RKO (cell line): ENCODE measurements at regions not wholly inside any gene's neighbourhood (a gene's known extent, or its start where the extent isn't known, plus 50 kb on each side); places are given as distances from the start of the nearest gene placed in this dataset.
"Not testable (repeated sequence)": the region's sequence is repeated elsewhere in the genome, so short reads cannot be mapped to it uniquely, and the experiment has no call there.

Experiments
- DNase-seq: peaks from one replicate; pipeline ENCODE4 v3.0.0-alpha.2; 2016; ENCODE audit warnings: low spot score

DNA sequence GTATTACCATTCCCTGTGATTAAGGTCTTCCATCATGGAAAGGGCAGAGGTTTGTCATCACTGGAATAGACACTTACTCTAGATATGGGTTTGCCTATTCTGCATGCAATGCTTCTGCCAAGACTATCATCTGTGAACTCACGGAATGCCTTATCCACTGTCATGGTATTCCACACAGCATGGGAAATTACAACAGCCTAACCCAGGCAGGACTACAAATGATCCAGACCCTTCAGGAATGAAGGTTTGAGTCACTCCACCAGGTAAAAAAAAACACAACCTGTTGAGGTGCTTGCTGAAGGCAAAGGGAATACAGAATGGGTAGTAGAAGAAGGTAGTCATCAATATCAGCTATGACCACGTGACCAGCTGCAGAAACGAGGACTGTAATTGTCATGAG lies 89.0 kb upstream of the RANBP6 start:
- not testable (repeated sequence) for DNase-seq

GRCh38 chr9:6103911-6104310 lies 88.5 kb upstream of the RANBP6 start:
- not testable (repeated sequence) for DNase-seq

GRCh38 chr9:6102336-6102987 lies 87.0 kb upstream of the RANBP6 start:
- peak; percentile 43 for DNase-seq

- not testable (repeated sequence) for DNase-seq
Measured at GRCh38 chr9:6101725-6102124, 86.3 kb upstream of the RANBP6 start.

- not testable (repeated sequence) for DNase-seq
Measured at GRCh38 chr9:6099346-6099745, 83.9 kb upstream of the RANBP6 start.

DNA sequence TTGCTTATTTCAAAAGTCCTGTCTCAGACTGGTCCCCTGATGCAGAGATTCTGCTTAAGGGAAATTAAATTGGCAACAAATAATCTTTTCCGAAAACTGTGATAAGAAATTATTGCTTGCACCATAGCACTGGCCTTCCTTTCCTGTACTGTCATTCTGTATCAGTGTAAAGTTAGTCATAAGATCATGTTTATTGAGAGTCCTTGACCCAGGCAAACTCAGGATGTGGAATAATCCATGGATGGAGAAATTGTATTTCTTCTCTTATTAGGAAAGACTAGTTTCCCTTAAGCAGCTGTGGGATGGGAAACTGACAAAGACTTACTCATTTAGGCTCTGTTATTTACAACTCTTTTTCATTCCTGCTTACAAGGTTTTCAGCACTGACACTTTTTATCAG lies 83.0 kb upstream of the RANBP6 start:
- DNase-seq = no peak

DNA sequence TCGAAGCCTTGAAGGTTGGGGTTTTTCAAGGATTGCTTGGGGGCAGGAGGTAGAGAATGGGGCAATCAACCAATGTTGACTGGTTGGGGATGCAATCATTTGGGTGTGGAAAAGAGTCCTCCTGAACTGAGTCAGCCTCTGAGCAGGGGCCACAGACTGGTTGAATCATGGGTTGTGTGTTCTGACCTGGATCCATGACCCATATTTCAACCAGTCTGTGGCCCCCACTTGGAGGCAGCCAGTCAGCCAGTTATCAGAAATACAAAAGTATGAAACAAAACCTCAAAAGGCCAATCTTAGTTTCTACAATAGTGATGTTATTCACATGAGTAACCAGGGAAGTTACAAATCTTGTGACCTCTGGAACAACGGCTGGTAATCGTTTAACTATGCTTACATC lies 81.4 kb upstream of the RANBP6 start:
- no peak for DNase-seq

GRCh38 chr9:6090277-6091210 lies 75.1 kb upstream of the RANBP6 start:
- DNase-seq = no peak

DNA sequence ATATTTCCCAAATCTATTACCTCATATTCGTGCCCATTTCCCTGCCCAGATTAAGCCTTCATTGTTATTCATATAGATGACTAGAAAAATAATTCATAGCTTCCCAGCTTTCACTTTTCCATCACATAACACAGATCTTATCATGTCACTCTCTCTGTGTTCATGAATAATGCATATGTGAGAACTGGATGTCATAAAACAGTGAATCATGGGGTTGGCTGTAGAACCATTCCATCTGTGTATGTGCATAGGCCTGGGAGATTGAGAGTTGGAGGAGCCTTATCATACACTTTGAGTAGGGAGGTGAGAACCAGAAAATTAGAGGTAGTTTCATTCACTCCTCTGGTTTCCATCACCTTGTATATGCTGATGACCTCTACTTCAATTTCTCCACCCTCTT lies 73.9 kb upstream of the RANBP6 start:
- DNase-seq = no peak

DNA sequence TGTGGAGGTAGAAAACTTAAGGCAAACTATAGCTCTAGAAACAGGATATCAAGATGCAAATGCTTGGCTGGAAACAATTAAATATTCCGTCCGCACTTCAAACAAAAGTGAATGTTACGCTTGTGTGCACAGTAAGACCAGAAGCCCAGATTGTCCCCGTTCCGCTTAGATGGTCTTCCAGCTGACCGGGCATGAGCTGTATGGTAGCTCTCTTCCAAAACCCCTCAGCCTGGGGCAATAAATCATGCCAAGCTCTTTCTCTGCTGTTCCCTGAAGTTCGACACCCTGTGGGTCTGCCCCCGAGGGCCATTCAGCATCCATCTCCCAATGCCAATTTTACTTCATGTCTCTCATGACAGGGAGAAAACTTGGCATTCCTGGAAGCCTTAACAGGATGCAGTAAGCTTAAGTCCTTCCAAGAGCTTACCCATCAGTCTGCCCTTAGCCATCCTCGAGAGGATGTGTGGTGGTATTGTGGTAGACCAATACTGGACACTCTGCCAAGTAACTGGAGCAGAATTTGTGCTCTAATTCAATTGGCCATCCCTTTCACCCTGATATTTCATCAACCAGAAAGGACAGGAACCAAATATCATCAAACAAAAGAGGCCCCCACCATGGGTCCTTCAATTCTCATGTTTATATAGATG lies 70.7 kb upstream of the RANBP6 start:
- DNase-seq = no peak

DNA sequence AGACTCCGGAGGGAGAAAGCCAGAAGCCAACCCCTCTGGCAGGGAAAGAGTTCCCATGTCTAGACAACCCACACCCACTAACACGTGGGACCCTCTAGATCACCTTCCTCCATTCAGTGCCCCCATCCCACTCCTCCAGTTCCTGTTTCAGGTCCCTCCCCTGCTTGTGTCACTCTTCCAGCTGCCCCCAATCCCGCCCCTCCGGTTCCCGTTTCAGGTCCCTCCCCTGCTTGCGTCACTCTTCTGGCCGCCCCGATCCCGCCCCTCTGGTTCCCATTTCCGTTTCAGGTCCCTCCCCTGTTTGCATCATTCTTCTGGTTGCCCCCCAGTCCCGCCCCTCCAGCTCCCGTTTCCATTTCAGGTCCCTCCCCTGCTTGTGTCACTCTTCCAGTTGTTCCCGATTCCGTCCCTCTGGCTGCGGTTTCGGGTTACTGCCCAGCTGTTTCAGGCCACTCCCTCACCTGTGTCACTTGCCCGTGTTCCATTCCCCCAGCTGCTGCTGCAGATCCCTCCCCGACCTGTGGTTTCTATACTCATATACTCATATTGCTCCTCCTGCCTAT lies 64.8 kb upstream of the RANBP6 start:
- DNase-seq = peak; percentile 94

DNA sequence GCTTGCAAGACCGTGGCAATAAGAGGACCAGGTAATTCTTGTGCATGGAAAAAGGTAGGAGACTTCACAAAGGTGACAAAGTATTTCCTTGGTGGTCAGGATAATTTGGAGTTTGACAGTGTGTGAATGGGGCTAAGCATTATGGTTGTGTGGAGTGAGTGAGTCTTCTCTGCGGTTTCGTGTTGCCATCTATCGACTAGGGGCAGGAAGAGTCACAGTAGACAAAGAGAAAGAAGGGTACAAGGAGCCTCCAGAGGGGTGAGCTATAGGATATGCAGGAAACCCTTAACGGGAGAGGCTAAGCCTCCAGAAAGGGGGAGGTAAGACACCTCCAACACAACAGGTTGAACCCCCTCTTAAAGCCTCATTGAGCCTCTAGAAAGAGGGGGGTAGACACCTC lies 64.0 kb upstream of the RANBP6 start:
- DNase-seq = no peak

DNA sequence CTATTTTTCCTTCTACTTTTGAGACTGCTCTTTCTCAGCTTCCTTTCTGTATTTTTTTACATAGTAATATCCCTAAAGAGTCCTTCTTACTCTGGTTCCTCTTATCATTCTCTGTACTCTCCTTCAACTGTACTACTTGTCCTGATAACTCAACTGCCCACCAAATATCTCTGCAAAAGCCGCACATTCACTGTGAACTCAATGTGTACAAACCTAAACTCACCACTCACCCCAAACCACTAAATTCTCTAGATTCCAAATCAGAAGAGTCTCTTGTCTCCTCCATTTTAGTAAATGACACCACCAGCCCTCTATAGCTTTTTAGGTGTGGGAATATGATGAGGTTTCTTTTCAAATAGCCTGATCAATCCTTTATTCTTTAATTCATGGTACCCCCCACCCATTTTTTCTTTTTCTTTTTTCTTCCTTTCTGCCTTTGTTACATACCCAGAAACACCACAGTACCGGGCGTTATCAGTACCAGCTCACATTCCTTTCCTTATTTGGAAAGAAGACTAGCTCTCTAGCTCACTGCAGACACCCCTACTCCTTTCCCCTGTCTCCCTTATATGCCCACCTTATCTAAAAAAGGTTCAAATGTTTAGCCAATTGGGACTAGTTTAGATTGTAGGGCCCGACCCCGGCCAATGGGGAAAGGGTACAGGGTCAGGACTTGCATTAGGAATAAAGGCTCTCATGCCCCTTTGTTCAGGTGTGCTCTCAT lies 63.1 kb upstream of the RANBP6 start:
- no peak for DNase-seq

DNA sequence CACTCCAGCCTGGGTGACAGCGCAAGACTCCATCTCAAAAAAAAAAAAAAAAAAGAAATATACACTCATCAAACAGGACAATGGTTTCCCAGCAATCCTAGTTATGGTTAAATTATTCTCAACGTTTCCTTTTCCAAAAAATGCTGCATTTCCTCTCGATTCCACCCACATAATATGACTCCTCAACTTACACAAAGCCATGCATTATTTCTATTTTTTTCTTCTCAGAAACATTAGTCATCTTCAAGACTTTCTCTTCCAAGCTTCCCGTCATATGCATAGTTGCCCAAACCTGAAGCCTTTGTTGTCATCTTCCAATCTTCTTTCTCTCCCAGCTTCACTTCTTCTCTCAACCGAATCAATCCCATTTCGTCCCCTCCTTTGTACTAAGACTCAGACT lies 61.4 kb upstream of the RANBP6 start:
- DNase-seq = peak; percentile 21

DNA sequence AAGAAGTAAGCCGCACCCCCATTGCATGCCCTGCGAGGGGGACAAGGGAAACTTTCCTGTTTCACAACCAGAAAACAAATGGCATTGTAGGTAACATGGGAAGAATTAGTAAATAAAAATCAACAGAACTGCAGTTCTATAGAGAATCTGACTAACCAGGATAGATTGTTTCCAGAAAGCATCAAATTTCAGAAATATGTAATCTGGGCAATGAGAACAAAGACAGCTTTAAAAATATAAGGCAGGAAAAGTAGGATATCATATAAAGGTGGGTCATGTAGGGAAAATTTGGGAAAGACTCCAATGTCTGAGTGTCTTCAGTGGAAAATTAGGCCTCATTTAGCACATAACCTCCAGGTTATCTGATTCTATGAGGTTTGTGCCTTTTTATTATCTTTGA lies 58.3 kb upstream of the RANBP6 start:
- no peak for DNase-seq

DNA sequence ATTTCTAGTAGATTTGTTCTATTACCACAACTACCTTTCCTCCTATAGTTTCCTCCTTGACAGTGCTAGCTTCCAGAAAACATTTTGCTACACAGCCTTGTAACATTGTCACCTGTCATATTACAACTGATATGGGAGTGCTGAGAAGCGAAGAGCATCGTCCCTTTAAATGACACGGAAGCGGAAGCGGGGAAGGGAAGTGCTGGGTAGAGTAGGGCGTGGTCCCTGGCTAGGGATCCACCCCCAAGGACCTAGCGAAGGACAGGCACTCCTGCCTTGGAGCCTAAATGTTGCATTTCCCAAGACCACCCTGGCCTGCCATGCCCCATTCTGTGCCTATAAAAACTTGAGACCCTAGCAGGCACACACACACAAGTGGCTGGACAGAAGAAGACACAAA lies 57.4 kb upstream of the RANBP6 start:
- no peak for DNase-seq

- DNase-seq = no peak
Measured at GRCh38 chr9:6072453-6072852, 57.0 kb upstream of the RANBP6 start.

GRCh38 chr9:6068983-6069382 lies 53.6 kb upstream of the RANBP6 start:
- no peak for DNase-seq

- no peak for DNase-seq
Measured at GRCh38 chr9:6067426-6067825, 52.0 kb upstream of the RANBP6 start.
